Renal cortex interstitium (tissue), 11 donors: ENCODE measurements at regions not wholly inside any gene's neighbourhood (a gene's known extent, or its start where the extent isn't known, plus 50 kb on each side); places are given as distances from the start of the nearest gene placed in this dataset.

Source experiments
- DNase-seq, 11 donors: peaks; one replicate each; pipeline ENCODE4 v3.0.0-alpha.2; 2013; ENCODE audit warnings: low read depth in 9 of 11, low spot score in 4 of 11; ENCODE audit errors: extremely low read depth in 1 of 11

GRCh38 chr18:47512726-47513435 lies 261.4 kb upstream of the SKOR2 start:
- no peak for DNase-seq

GRCh38 chr18:47512056-47512455 lies 260.6 kb upstream of the SKOR2 start:
- DNase-seq = no peak

- DNase-seq = no peak
Observed at GRCh38 chr18:47510831-47511230, 259.4 kb upstream of the SKOR2 start.

DNA sequence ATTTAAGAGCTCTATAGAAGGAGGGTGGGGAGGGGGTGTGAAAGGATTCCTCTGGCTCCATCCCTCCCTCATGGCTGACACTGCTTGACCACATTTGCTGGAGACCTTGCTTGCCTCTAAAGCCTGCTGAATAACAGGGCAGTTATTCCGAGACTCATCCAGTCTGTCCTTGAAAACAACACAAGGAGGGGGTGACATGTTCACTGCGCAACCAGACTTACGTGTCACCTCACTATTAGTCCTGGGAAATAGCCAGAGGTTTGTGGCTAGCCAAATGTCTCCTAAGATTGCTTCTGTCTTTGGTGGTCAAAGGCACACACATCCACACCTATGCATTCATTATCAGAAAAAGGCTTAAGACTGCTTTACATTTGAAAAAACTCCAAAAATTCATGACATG lies 256.2 kb upstream of the SKOR2 start:
- DNase-seq = no peak

- no peak for DNase-seq
Observed at GRCh38 chr18:47506897-47507296, 255.4 kb upstream of the SKOR2 start.

DNA sequence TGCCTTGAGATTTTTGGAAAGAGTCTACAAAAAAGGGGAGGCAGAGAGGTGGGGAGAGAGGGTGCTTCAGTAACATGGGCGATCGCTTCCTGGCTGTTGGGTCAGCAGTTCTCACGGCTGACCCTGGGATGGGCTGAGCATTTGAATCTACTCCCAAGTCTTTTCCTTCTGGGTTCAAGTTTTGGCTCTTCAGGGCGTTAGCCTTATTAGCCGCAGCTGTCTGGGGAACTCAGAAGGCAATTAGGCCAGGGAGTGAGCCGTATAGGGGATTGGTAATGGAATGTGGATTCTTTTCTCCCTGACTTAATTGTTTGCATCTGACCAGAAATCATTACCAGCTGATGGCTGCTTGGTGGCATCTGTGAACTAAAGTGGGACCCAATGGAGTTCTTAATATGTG lies 250.5 kb upstream of the SKOR2 start:
- no peak for DNase-seq

DNA sequence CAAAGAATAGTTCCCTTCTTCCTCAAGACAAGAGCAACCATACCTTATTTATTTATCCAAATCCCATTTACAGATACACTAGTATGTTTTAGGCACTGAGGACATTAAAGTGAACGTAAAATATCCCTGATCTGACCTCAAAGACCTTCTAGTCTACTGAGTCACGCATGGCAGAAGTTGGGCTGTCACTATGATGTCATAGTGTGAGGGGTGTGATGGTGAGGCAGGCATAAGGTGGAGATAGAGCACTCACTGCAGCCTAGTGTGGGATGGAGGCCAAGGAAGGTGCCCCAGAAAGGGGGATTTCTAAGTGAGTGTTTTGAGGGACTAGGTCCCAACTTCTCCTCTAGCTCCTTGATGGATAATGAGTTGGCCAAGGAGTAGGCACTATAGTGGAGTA lies 249.5 kb upstream of the SKOR2 start:
- no peak for DNase-seq

DNA sequence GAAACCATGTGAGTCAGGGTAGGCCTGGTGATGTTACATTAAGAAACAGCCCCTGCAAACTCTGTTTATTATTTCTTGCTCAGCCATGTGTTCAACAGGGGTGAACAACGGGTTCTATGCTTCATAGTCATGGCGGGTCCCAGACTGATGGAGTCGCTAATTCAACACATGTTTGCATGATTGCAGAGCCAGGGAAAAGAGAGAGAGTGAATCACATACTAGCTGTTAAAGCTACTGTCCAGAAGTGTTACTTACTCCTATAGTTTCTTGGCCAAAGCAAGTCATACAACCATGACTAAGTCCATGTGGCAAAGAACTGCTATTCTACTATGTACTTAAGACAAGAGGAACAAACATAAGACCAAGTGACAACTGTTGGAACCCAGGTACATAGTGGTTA lies 241.2 kb upstream of the SKOR2 start:
- no peak for DNase-seq

GRCh38 chr18:47490882-47491281 lies 239.4 kb upstream of the SKOR2 start:
- no peak for DNase-seq

DNA sequence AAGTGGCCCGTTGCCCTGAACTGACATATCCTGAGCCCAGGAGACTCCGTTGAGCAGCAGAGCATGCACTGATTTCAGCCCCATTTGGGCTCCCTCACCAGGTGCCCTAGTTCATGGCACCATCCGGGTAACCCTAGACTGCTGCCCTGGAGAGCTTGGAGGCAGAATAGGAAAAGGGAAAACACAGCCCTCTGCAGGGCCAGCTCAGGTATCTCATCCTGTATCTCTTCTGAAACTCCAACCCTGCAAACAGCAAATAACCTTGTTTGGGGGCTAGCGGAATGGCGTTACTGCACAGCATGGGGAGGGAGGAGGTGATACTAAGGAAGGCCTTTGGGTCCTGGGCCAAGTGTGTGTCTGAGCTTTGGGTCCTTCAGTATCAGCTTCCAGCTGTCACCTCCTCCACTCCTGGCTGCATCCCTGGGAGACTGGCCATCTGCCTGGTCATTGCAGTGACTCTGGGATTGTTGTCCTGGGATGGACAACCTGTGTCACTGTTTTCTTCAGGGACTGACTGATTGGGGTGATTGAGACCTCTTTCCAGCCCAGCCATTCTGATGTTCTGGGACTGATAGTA lies 233.8 kb upstream of the SKOR2 start:
- DNase-seq = no peak

- DNase-seq = no peak
Observed at GRCh38 chr18:47484068-47484467, 232.6 kb upstream of the SKOR2 start.

DNA sequence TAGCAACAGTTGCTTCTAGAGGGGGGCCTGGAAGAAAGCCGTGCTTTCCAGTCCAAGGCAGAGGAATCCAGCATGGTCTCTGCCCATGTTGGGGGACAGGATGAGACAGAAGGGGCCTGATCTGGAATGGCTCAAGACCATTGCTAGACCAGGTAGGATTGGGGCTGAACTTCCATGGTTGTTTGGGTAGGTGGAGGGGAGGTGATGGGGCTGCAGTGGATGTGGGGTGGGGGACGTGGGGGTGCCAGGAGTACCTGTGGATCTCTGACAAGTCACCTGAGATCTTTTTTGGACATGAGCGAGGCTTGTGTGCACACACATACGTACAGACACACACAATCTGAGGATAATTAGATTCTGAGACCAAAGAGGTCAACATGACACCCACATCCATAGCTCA lies 228.7 kb upstream of the SKOR2 start:
- DNase-seq = no peak

GRCh38 chr18:47471784-47472183 lies 220.3 kb upstream of the SKOR2 start:
- DNase-seq = no peak

DNA sequence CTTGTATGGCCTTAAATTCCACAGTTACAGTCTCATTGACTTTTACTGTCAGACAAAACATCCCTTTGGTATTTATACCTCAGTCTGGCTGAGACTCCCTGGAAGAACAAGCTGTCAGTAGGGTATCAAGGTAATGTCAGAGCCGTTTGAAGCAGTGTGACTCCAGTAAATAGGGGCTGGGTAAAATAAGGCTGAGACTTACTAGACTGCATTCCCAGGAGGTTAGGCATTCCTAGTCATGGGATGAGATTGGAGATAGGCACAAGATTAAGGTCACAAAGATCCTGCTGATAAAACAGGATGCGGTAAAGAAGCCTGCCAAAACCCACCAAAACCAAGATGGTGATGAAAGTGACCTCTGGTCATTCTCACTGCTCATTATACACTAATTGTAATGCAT lies 219.5 kb upstream of the SKOR2 start:
- DNase-seq = no peak

DNA sequence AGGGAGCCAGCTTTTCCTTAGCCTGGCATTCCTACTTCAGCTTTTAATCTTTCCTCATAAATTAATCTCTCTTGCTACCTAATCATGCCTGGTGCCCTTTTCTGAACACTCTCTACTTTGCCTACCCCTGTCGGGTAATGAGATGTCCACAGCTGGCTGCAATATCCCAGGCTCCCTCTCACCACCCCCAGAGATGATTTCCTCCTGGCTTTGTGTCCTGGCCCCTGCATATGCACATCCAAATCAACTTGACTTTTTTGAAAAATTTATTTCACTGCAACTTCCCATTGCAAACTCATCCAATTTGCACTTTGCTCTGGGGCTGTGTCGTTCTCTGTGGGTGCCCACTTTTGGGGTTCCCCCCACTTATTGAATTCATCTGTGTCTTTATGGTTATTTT lies 218.1 kb upstream of the SKOR2 start:
- no peak for DNase-seq

GRCh38 chr18:47461977-47462376 lies 210.5 kb upstream of the SKOR2 start:
- no peak for DNase-seq

- no peak for DNase-seq
Observed at GRCh38 chr18:47461406-47461948, 210.0 kb upstream of the SKOR2 start.

DNA sequence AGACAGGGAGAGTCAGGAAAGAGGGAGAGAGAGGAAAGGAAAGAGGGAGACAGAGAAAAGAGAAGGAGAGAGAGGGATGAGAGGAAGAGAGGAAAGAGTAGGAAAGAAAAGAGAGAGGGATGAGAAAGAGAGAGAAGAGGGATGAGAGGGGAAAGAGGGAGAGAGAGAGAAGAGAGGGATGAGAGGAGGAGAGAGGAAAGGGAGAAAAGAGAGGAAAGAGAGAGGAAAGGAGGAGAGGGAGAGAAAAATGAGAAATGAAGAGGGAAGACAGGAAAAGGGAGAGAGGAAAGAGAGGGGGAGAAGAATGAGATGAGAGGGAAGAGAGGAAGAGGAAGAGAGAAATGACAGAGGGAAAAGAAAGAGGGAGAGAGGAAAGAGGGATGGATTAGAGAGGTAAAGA lies 207.0 kb upstream of the SKOR2 start:
- DNase-seq = no peak

DNA sequence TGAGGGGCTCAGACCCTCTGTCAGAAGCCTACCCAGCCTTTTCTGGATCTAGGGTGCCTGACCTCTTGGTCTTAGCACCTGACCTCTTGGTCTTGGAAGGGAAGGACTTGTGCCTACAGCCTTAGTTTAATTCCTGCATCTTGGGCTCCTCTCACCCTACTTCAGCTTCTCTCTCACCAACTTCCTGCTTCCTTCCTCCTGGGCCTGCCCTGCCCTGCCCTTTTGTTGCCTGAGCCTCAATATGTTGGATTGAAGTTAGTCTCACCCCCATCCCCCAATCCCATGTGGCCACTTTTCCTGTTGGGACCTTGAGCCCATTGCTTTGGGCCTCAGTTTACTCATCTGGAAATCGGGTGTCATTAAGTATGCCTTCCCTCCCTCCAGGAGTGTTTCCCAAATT lies 206.2 kb upstream of the SKOR2 start:
- no peak for DNase-seq

DNA sequence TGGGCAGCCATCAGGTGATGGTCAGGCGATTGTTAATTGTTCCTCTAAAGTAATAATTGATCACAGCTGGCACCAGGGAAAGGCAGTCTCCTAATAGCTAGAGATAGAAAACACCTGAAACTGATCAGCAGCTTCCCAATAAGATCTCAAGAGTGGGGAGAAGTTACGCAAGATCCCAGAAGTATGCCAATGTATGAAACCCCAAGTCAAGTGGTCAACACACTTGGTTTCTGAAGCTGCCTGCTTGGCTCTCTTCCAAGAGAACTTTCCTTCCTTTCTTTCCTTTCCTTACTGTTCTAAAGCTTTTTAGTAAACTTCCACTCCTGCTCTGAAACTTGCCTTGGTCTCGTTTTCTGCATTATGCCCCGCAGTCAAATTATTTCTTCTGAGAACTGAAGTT lies 201.6 kb upstream of the SKOR2 start:
- no peak for DNase-seq

DNA sequence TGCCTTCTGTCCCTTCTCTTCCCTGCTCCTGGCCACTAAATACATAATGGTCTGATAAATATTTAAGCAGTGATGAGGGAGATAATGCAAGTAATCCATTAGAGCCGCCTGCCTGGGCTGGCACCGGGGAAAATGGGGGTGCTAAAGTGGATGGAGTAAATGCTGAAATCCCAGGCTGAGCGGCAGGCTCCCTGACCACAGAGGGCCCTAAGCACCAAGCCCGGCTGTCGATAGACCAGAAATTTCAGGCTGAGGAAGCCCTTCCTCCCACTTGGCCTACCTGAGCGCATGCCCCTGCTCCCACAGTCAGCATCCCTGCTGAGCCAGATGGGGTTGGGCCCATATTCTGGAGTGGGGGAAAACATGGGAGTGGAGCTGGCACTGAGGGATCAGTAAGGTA lies 197.5 kb upstream of the SKOR2 start:
- DNase-seq = no peak
